ENCODE measurements at regions not wholly inside any gene's neighbourhood (a gene's known extent, or its start where the extent isn't known, plus 50 kb on each side); places are given as distances from the start of the nearest gene placed in this dataset.

DNA sequence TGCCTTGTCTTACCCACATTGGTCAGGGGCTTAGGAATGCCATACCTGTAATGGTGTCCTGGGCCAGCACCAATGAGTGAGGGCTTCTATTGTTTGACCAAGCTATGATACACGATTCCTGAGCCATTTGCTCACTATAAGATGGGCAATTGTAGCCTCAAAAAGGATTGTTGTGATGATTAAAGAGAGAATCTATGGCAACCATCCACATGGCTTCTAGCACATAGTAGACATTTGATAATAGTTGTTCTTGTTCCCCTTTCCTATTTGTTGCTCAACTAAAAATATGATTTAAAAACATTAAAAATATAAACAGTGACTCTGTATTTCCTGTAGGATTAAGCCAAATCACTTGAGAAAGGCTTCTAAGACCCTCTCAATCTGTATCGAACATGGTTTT is 366.1 kb downstream of the PCNX1 start:
- 79 to 88% methylated on average over 2 of the region's 2 CpGs for WGBS, 2 donors
- TF ChIP-seq POLR2A (IDR thresholded peaks at IDR 0.05) = no peak
- TF ChIP-seq, protein P1, sequence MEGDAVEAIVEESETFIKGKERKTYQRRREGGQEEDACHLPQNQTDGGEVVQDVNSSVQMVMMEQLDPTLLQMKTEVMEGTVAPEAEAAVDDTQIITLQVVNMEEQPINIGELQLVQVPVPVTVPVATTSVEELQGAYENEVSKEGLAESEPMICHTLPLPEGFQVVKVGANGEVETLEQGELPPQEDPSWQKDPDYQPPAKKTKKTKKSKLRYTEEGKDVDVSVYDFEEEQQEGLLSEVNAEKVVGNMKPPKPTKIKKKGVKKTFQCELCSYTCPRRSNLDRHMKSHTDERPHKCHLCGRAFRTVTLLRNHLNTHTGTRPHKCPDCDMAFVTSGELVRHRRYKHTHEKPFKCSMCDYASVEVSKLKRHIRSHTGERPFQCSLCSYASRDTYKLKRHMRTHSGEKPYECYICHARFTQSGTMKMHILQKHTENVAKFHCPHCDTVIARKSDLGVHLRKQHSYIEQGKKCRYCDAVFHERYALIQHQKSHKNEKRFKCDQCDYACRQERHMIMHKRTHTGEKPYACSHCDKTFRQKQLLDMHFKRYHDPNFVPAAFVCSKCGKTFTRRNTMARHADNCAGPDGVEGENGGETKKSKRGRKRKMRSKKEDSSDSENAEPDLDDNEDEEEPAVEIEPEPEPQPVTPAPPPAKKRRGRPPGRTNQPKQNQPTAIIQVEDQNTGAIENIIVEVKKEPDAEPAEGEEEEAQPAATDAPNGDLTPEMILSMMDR (IDR thresholded peaks at IDR 0.05) = no peak
- Histone ChIP-seq H3K36me3 (no peaks in the 10 kb centered on the region), H3K4me3 (replicated peaks in 1 of 3) (no peak overlapping the region), H3K27ac (no peak overlapping the region), H3K9me3 (no peaks in the 10 kb centered on the region), H3K4me1 (no peaks in the 10 kb centered on the region), H3K27me3 (no peaks in the 10 kb centered on the region)
- DNase-seq = no peak
- intact Hi-C loops (cut with DNase I) = no loop called here

DNA sequence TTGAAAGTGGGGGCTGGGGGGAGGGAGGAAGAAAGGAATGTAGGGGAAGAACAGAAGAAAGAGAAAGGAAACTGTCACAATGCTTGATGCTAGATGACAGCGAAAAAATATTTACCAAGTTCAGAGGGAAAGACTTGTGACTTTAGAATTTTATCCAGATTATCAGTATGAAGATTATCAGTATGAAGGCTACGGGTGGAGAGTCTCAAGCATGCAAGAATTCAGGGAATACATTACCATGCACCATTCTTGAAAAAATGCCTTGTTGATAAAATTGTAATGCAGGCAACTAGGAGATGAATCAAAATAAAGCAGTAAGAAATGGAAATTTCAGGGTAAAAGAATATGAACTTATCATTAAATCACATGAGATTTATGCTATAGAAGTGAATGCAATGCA is 376.8 kb downstream of the PCNX1 start:
- no peak overlapping the region for H3K4me3 ChIP-seq (replicated peaks in 1 of 3)
- no peaks in the 10 kb centered on the region for H3K4me1 ChIP-seq
- no peak for TF ChIP-seq POLR2A (IDR thresholded peaks at IDR 0.05)
- TF ChIP-seq, protein P1 (IDR thresholded peaks at IDR 0.05) = no peak
- DNase-seq = no peak
- 78 to 79% methylated on average over 2 of the region's 2 CpGs for WGBS, 2 donors
- no peaks in the 10 kb centered on the region for H3K9me3 ChIP-seq
- H3K27me3 ChIP-seq = no peaks in the 10 kb centered on the region
- H3K36me3 ChIP-seq = no peaks in the 10 kb centered on the region
- H3K27ac ChIP-seq = no peak overlapping the region
- intact Hi-C loops (cut with DNase I) = no loop called here

DNA sequence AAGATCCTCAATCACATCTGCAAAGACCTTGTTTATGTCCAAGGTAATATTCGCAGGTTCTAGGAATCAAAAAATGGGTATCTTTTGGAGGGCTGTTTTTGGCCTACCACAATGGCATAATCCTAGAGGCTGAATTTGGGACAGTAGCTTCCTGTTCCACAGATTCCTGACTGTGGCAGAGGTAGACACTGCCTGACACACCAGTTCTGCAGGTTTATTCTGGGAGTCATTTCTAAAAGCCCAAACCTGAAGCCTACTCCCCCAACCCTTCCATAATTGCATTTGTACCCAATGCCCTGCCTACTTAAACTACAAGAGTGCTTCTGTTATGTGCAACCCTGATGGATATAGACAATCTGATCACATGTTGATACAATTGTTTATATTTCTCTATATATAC is 378.9 kb downstream of the PCNX1 start:
- Histone ChIP-seq H3K27ac (no peak overlapping the region), H3K36me3 (no peaks in the 10 kb centered on the region), H3K4me3 (replicated peaks in 1 of 3) (no peak overlapping the region), H3K9me3 (no peaks in the 10 kb centered on the region), H3K27me3 (no peaks in the 10 kb centered on the region), H3K4me1 (peaks cover 0 to 4% of the 10 kb centered on the region in 2 donors)
- WGBS, 2 donors = 100% methylated on average over 1 of the region's 1 CpG
- no peak for TF ChIP-seq POLR2A (IDR thresholded peaks at IDR 0.05)
- intact Hi-C loops (cut with DNase I) = no loop called here
- DNase-seq = no peak

DNA sequence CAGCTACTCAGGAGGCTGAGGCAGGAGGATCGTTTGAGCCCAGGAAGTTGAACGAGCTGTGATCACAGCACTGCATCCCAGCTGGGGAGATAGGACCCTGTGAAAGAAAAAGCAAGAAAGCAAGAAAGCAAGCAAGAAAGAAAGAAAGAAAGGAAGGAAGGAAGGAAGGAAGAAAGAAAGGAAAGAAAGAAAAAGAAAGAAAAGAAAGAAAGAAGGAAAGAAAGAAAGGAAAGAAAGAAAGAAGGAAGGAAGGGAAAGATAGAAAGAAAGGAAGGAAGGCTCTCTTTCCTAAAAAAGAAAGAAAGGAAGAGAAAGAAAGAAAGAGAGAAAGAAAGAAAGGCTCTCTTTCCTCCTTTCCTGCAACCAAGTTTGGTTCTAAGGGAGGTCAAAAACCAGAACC is 380.3 kb downstream of the PCNX1 start:
- no peaks in the 10 kb centered on the region for H3K9me3 ChIP-seq
- WGBS, 2 donors = 84 to 93% methylated on average over 2 of the region's 2 CpGs
- H3K27ac ChIP-seq = no peak overlapping the region
- no peak overlapping the region for H3K4me3 ChIP-seq (replicated peaks in 1 of 3)
- peaks cover 0 to 8% of the 10 kb centered on the region in 2 donors for H3K4me1 ChIP-seq
- intact Hi-C loops (cut with DNase I) = no loop called here
- no peaks in the 10 kb centered on the region for H3K27me3 ChIP-seq
- TF ChIP-seq, protein P1 (IDR thresholded peaks at IDR 0.05) = no peak
- no peak for TF ChIP-seq POLR2A (IDR thresholded peaks at IDR 0.05)
- no peaks in the 10 kb centered on the region for H3K36me3 ChIP-seq
- DNase-seq = no peak

DNA sequence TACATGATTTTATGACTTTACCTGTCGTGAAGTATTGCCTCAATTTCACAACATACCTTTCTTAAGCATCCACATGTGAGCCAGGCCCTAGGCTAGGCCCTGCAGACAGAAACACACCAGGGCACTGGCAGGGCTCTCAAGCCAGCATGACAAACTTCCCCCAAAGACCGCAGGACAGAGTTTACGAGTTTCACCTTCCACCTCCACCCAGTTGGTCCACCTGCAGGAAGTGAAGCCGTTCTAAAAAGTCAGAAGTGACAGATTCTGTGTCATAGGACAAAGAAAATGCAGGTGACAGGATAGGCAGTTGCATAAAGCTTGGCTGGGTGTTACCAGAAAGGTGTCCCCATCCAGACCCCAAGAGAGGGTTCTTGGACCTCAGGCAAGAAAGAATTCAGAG is 382.3 kb downstream of the PCNX1 start:
- DNase-seq = no peak
- no peaks in the 10 kb centered on the region for H3K9me3 ChIP-seq
- intact Hi-C loops (cut with DNase I) = no loop called here
- H3K4me1 ChIP-seq = peaks cover 0 to 8% of the 10 kb centered on the region in 2 donors
- H3K27ac ChIP-seq = no peak overlapping the region
- H3K36me3 ChIP-seq = no peaks in the 10 kb centered on the region
- H3K4me3 ChIP-seq (replicated peaks in 1 of 3) = no peak overlapping the region
- 83 to 90% methylated on average over 4 of the region's 4 CpGs for WGBS, 2 donors
- H3K27me3 ChIP-seq = no peaks in the 10 kb centered on the region
- TF ChIP-seq POLR2A (IDR thresholded peaks at IDR 0.05) = no peak
- TF ChIP-seq, protein P1 (IDR thresholded peaks at IDR 0.05) = no peak

DNA sequence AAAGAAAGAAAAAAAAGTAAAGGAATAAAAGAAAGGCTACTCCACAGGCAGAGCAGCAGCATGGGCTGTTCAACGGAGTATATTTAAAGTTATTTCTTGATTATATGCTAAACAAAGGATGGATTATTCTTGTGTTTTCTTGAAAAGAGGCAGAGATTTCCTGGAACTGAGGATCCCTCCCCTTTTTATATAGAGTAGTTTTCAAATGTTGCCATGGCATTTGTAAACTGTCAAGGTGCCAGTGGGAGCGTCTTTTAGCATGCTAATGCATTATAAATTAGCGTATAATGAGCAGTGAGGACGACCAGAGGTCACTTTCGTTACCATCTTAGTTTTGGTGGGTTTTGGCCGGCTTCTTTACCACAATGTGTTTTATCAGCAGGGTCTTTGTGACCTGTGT is 383.0 kb downstream of the PCNX1 start:
- TF ChIP-seq, protein P1 (IDR thresholded peaks at IDR 0.05) = no peak
- no peak for TF ChIP-seq POLR2A (IDR thresholded peaks at IDR 0.05)
- WGBS, 2 donors = 88 to 90% methylated on average over 6 of the region's 6 CpGs
- Histone ChIP-seq H3K27me3 (no peaks in the 10 kb centered on the region), H3K4me3 (replicated peaks in 1 of 3) (no peak overlapping the region), H3K9me3 (no peaks in the 10 kb centered on the region), H3K27ac (no peak overlapping the region), H3K36me3 (no peaks in the 10 kb centered on the region), H3K4me1 (peaks cover 0 to 8% of the 10 kb centered on the region in 2 donors)
- no peak for DNase-seq
- intact Hi-C loops (cut with DNase I) = no loop called here
